ENCODE measurements at regions not wholly inside any gene's neighbourhood (a gene's known extent, or its start where the extent isn't known, plus 50 kb on each side); places are given as distances from the start of the nearest gene placed in this dataset.
"Not testable (repeated sequence)": the region's sequence is repeated elsewhere in the genome, so short reads cannot be mapped to it uniquely, and the experiment has no call there.

- DNase-seq (ENCODE audit: low spot score) = no peak
- Mint-ChIP-seq H3K4me3 (ENCODE audit: low read depth) (no peak overlapping the region), H3K36me3 (ENCODE audit: low read depth) (no peaks in the 10 kb centered on the region), H3K4me1 (ENCODE audit: low read depth) (peaks cover 6% of the 10 kb centered on the region), H3K27me3 (ENCODE audit: low read depth) (peaks cover 8% of the 10 kb centered on the region), H3K27ac (no peak overlapping the region), H3K9me3 (no peaks in the 10 kb centered on the region)
- intact Hi-C loops (cut with micrococcal nuclease) = no loop called here
Measured at GRCh38 chr7:25686493-25686892, 458.2 kb upstream of the NPVF start.

GRCh38 chr7:25694211-25694610, 457.8 kb upstream of the NFE2L3 start:
- DNase-seq (ENCODE audit: low spot score) = no peak
- Mint-ChIP-seq H3K4me1 (ENCODE audit: low read depth) (no peaks in the 10 kb centered on the region), H3K27ac (no peak overlapping the region), H3K9me3 (no peaks in the 10 kb centered on the region), H3K36me3 (ENCODE audit: low read depth) (no peaks in the 10 kb centered on the region), H3K27me3 (ENCODE audit: low read depth) (peaks cover 8% of the 10 kb centered on the region), H3K4me3 (ENCODE audit: low read depth) (no peak overlapping the region)
- intact Hi-C loops (cut with micrococcal nuclease) = no loop called here

- peaks cover 8% of the 10 kb centered on the region for H3K27me3 Mint-ChIP-seq (ENCODE audit: low read depth)
- H3K27ac Mint-ChIP-seq = no peak overlapping the region
- intact Hi-C loops (cut with micrococcal nuclease) = no loop called here
- H3K9me3 Mint-ChIP-seq = no peaks in the 10 kb centered on the region
- no peaks in the 10 kb centered on the region for H3K4me1 Mint-ChIP-seq (ENCODE audit: low read depth)
- no peaks in the 10 kb centered on the region for H3K36me3 Mint-ChIP-seq (ENCODE audit: low read depth)
- H3K4me3 Mint-ChIP-seq (ENCODE audit: low read depth) = no peak overlapping the region
- DNase-seq (ENCODE audit: low spot score) = no peak
Measured at GRCh38 chr7:25694699-25695098, 457.3 kb upstream of the NFE2L3 start.

GRCh38 chr7:25696571-25696970, 455.4 kb upstream of the NFE2L3 start:
- Mint-ChIP-seq H3K27ac (no peak overlapping the region), H3K27me3 (ENCODE audit: low read depth) (peaks cover 8% of the 10 kb centered on the region), H3K36me3 (ENCODE audit: low read depth) (no peaks in the 10 kb centered on the region)

GRCh38 chr7:25698451-25699113, 453.4 kb upstream of the NFE2L3 start:
- intact Hi-C loops (cut with micrococcal nuclease) = no loop called here
- Mint-ChIP-seq H3K9me3 (peaks cover 4% of the 10 kb centered on the region), H3K36me3 (ENCODE audit: low read depth) (no peaks in the 10 kb centered on the region), H3K27me3 (ENCODE audit: low read depth) (peaks cover 8% of the 10 kb centered on the region), H3K27ac (no peak overlapping the region), H3K4me1 (ENCODE audit: low read depth) (no peaks in the 10 kb centered on the region), H3K4me3 (ENCODE audit: low read depth) (no peak overlapping the region)
- no peak for DNase-seq (ENCODE audit: low spot score)

More at GRCh38 chr7:25696571-25696970, 455.4 kb upstream of the NFE2L3 start:
- no peaks in the 10 kb centered on the region for H3K4me1 Mint-ChIP-seq (ENCODE audit: low read depth)
- intact Hi-C loops (cut with micrococcal nuclease) = no loop called here
- no peaks in the 10 kb centered on the region for H3K9me3 Mint-ChIP-seq
- no peak for DNase-seq (ENCODE audit: low spot score)
- H3K4me3 Mint-ChIP-seq (ENCODE audit: low read depth) = no peak overlapping the region

GRCh38 chr7:25700141-25700540, 451.9 kb upstream of the NFE2L3 start:
- H3K27me3 Mint-ChIP-seq (ENCODE audit: low read depth); intact Hi-C loops (cut with micrococcal nuclease); H3K9me3 Mint-ChIP-seq: not testable (repeated sequence)

GRCh38 chr7:25704413-25704812, 447.6 kb upstream of the NFE2L3 start:
- no peak for DNase-seq (ENCODE audit: low spot score)
- Mint-ChIP-seq H3K27ac (no peak overlapping the region), H3K4me3 (ENCODE audit: low read depth) (no peak overlapping the region), H3K36me3 (ENCODE audit: low read depth) (no peaks in the 10 kb centered on the region), H3K4me1 (ENCODE audit: low read depth) (no peaks in the 10 kb centered on the region), H3K9me3 (peaks cover 4% of the 10 kb centered on the region), H3K27me3 (ENCODE audit: low read depth) (peaks cover 2% of the 10 kb centered on the region)
- intact Hi-C loops (cut with micrococcal nuclease) = no loop called here

More at GRCh38 chr7:25700141-25700540, 451.9 kb upstream of the NFE2L3 start:
- H3K4me1 Mint-ChIP-seq (ENCODE audit: low read depth); H3K4me3 Mint-ChIP-seq (ENCODE audit: low read depth); DNase-seq (ENCODE audit: low spot score); H3K27ac Mint-ChIP-seq; H3K36me3 Mint-ChIP-seq (ENCODE audit: low read depth): not testable (repeated sequence)

- H3K27me3 Mint-ChIP-seq (ENCODE audit: low read depth) = peaks cover 7% of the 10 kb centered on the region
- DNase-seq (ENCODE audit: low spot score) = no peak
- H3K36me3 Mint-ChIP-seq (ENCODE audit: low read depth) = no peaks in the 10 kb centered on the region
- H3K4me1 Mint-ChIP-seq (ENCODE audit: low read depth) = no peaks in the 10 kb centered on the region
- intact Hi-C loops (cut with micrococcal nuclease) = no loop called here
- no peak overlapping the region for H3K27ac Mint-ChIP-seq
- no peak overlapping the region for H3K4me3 Mint-ChIP-seq (ENCODE audit: low read depth)
- H3K9me3 Mint-ChIP-seq = peaks cover 4% of the 10 kb centered on the region
Measured at GRCh38 chr7:25706764-25707163, 445.2 kb upstream of the NFE2L3 start.

GRCh38 chr7:25707768-25708620, 444.0 kb upstream of the NFE2L3 start:
- no peak for DNase-seq (ENCODE audit: low spot score)
- Mint-ChIP-seq H3K27me3 (ENCODE audit: low read depth) (peaks cover 10% of the 10 kb centered on the region), H3K9me3 (no peaks in the 10 kb centered on the region), H3K4me3 (ENCODE audit: low read depth) (no peak overlapping the region), H3K27ac (no peak overlapping the region), H3K4me1 (ENCODE audit: low read depth) (peaks cover 3% of the 10 kb centered on the region), H3K36me3 (ENCODE audit: low read depth) (no peaks in the 10 kb centered on the region)
- intact Hi-C loops (cut with micrococcal nuclease) = no loop called here

- peaks cover 3% of the 10 kb centered on the region for H3K4me1 Mint-ChIP-seq (ENCODE audit: low read depth)
- no peak for DNase-seq (ENCODE audit: low spot score)
Measured at GRCh38 chr7:25710959-25711358, 441.0 kb upstream of the NFE2L3 start.

GRCh38 chr7:25711940-25712339, 440.1 kb upstream of the NFE2L3 start:
- Mint-ChIP-seq H3K4me3 (ENCODE audit: low read depth) (no peak overlapping the region), H3K4me1 (ENCODE audit: low read depth) (peaks cover 3% of the 10 kb centered on the region), H3K27me3 (ENCODE audit: low read depth) (peaks cover 10% of the 10 kb centered on the region), H3K36me3 (ENCODE audit: low read depth) (no peaks in the 10 kb centered on the region), H3K9me3 (no peaks in the 10 kb centered on the region), H3K27ac (no peak overlapping the region)
- DNase-seq (ENCODE audit: low spot score) = no peak
- intact Hi-C loops (cut with micrococcal nuclease) = no loop called here

More at GRCh38 chr7:25710959-25711358, 441.0 kb upstream of the NFE2L3 start:
- no peak overlapping the region for H3K4me3 Mint-ChIP-seq (ENCODE audit: low read depth)
- H3K27me3 Mint-ChIP-seq (ENCODE audit: low read depth) = peaks cover 10% of the 10 kb centered on the region
- intact Hi-C loops (cut with micrococcal nuclease) = no loop called here
- no peak overlapping the region for H3K27ac Mint-ChIP-seq
- H3K36me3 Mint-ChIP-seq (ENCODE audit: low read depth) = no peaks in the 10 kb centered on the region
- no peaks in the 10 kb centered on the region for H3K9me3 Mint-ChIP-seq

- peaks cover 10% of the 10 kb centered on the region for H3K27me3 Mint-ChIP-seq (ENCODE audit: low read depth)
- no peaks in the 10 kb centered on the region for H3K36me3 Mint-ChIP-seq (ENCODE audit: low read depth)
- no peaks in the 10 kb centered on the region for H3K9me3 Mint-ChIP-seq
- peaks cover 3% of the 10 kb centered on the region for H3K4me1 Mint-ChIP-seq (ENCODE audit: low read depth)
- intact Hi-C loops (cut with micrococcal nuclease) = no loop called here
- DNase-seq (ENCODE audit: low spot score) = no peak
- H3K27ac Mint-ChIP-seq = no peak overlapping the region
- H3K4me3 Mint-ChIP-seq (ENCODE audit: low read depth) = no peak overlapping the region
Measured at GRCh38 chr7:25712500-25712899, 439.5 kb upstream of the NFE2L3 start.

- DNase-seq (ENCODE audit: low spot score) = no peak
- H3K4me1 Mint-ChIP-seq (ENCODE audit: low read depth) = peaks cover 3% of the 10 kb centered on the region
- H3K4me3 Mint-ChIP-seq (ENCODE audit: low read depth) = no peak overlapping the region
- H3K9me3 Mint-ChIP-seq = no peaks in the 10 kb centered on the region
- H3K36me3 Mint-ChIP-seq (ENCODE audit: low read depth) = no peaks in the 10 kb centered on the region
- H3K27ac Mint-ChIP-seq = no peak overlapping the region
- intact Hi-C loops (cut with micrococcal nuclease) = no loop called here
- peaks cover 10% of the 10 kb centered on the region for H3K27me3 Mint-ChIP-seq (ENCODE audit: low read depth)
Measured at GRCh38 chr7:25714013-25714412, 438.0 kb upstream of the NFE2L3 start.

Data from activated T-helper 2 cell treated with anti-CD3 and anti-CD28 coated beads, Interferon-gamma antibody, Interleukin-2, Interleukin-4, amounts not matched to agents 10 μg/mL and 5 μg/mL and 100 μg/mL, durations not matched to agents 14 hours and 24 hours and 36 hours (primary cell).